HEK293T (cell line): ENCODE measurements at regions not wholly inside any gene's neighbourhood (a gene's known extent, or its start where the extent isn't known, plus 50 kb on each side); places are given as distances from the start of the nearest gene placed in this dataset.

ENCODE experiments used
- CTCF ChIA-PET: fragments of 350-600 bp; formaldehyde crosslinking; extraction: SDS; loops from one replicate; lab custom pipeline; 2021; ENCODE audit warnings: antibody characterized with exemption, inconsistent platforms; lab: Yijun Ruan, JAX
- POLR2A ChIA-PET: fragments of 350-600 bp; formaldehyde crosslinking; extraction: SDS; loops from one replicate; lab custom pipeline; 2020; ENCODE audit warnings: antibody characterized with exemption, inconsistent platforms; lab: Yijun Ruan, JAX
- DNase-seq: peaks from one replicate; pipeline ENCODE4 v3.0.0; 2012; ENCODE audit warnings: mixed read lengths; ENCODE audit errors: extremely low spot score
- ARNT ChIP-seq: fragments of 450-650 bp; IDR thresholded peaks from 2 replicates; pipeline ENCODE4 v1.6.1; 2017; ENCODE audit warnings: mild to moderate bottlenecking
- BHLHE40 ChIP-seq: fragments of 450-650 bp; IDR thresholded peaks from 2 replicates; pipeline ENCODE4 v1.6.1; 2016; ENCODE audit warnings: mild to moderate bottlenecking, moderate library complexity, borderline replicate concordance
- CTBP1 ChIP-seq: fragments of 450-650 bp; IDR thresholded peaks from 2 replicates; pipeline ENCODE4 v1.6.1; 2016; ENCODE audit warnings: borderline replicate concordance
- ELF4 ChIP-seq: fragments of 450-650 bp; IDR thresholded peaks from 2 replicates; pipeline ENCODE4 v1.6.1; 2017; ENCODE audit warnings: antibody characterized with exemption
- FOXA1 ChIP-seq: fragments of 450-650 bp; IDR thresholded peaks from 2 replicates; pipeline ENCODE4 v1.6.1; 2016; ENCODE audit warnings: mild to moderate bottlenecking
- FOXK2 ChIP-seq: fragments of 450-650 bp; IDR thresholded peaks from 2 replicates; pipeline ENCODE4 v1.6.1; 2016; ENCODE audit warnings: mild to moderate bottlenecking
- FOXM1 ChIP-seq: fragments of 450-650 bp; IDR thresholded peaks from 2 replicates; pipeline ENCODE4 v1.6.1; 2017; ENCODE audit warnings: mild to moderate bottlenecking, borderline replicate concordance
- HDGF ChIP-seq: fragments of 450-650 bp; IDR thresholded peaks from 2 replicates; pipeline ENCODE4 v1.6.1; 2017; ENCODE audit warnings: antibody characterized with exemption, borderline replicate concordance
- L3MBTL2 ChIP-seq: fragments of 450-650 bp; conservative IDR thresholded peaks from 2 replicates; pipeline ENCODE4 v1.6.1; 2016; ENCODE audit warnings: mild to moderate bottlenecking
- LEF1 ChIP-seq: fragments of 450-650 bp; IDR thresholded peaks from 2 replicates; pipeline ENCODE4 v1.6.1; 2017; ENCODE audit warnings: mild to moderate bottlenecking, borderline replicate concordance
- NFRKB ChIP-seq: fragments of 450-650 bp; IDR thresholded peaks from 2 replicates; pipeline ENCODE4 v1.6.1; 2016; ENCODE audit warnings: mild to moderate bottlenecking, moderate library complexity
- PKNOX1 ChIP-seq: fragments of 450-650 bp; IDR thresholded peaks from 2 replicates; pipeline ENCODE4 v1.6.1; 2016
- SP1 ChIP-seq: fragments of 450-650 bp; IDR thresholded peaks from 2 replicates; pipeline ENCODE4 v1.6.1; 2017
- SUZ12 ChIP-seq: fragments of 450-650 bp; IDR thresholded peaks from 2 replicates; pipeline ENCODE4 v1.6.1; 2016; ENCODE audit warnings: mild to moderate bottlenecking
- TARDBP ChIP-seq: fragments of 450-650 bp; IDR thresholded peaks from 2 replicates; pipeline ENCODE4 v1.6.1; 2016
- ZNF384 ChIP-seq: fragments of 450-650 bp; IDR thresholded peaks from 2 replicates; pipeline ENCODE4 v1.6.1; 2016

GRCh38 chr2:146681991-146682390 is 1162.8 kb upstream of the ACVR2A start:
- TF ChIP-seq FOXA1 = no peak
- TF ChIP-seq ZNF384 = no peak
- no peak for TF ChIP-seq BHLHE40
- TF ChIP-seq CTBP1 = no peak
- no peak for TF ChIP-seq FOXM1
- TF ChIP-seq NFRKB = no peak
- TF ChIP-seq LEF1 = no peak

DNA sequence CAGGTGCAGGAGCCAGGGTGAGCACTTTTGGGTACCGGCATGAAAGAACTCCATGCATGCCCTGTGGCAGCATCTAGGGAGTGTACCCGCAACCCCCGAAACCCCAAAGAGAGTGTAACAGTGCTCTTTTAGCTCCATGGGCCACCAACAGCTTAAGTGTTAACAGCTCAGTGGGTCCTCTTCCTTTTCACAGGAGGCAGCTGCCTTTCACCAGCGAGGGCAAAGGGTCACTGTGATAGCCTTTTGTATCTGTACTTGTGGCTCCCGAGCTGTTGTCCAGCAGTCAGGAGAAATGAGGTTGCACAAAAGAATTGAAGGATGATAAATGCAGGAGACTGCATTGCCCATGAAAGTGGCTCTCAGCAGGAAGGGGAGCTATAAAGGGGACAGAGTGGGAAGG is 1166.3 kb upstream of the ACVR2A start:
- ChIA-PET POLR2A (no interaction called here), CTCF (no interaction called here)
- no peak for DNase-seq
- TF ChIP-seq ELF4 = no peak
- no peak for TF ChIP-seq SP1
- no peak for TF ChIP-seq L3MBTL2
- TF ChIP-seq HDGF = no peak
- no peak for TF ChIP-seq TARDBP
- no peak for TF ChIP-seq CTBP1
- no peak for TF ChIP-seq SUZ12
- no peak for TF ChIP-seq PKNOX1
- no peak for TF ChIP-seq NFRKB
- no peak for TF ChIP-seq ZNF384

More at GRCh38 chr2:146681991-146682390, 1162.8 kb upstream of the ACVR2A start:
- ChIA-PET POLR2A (no interaction called here), CTCF (no interaction called here)
- no peak for DNase-seq

GRCh38 chr2:146677280-146677679 is 1167.5 kb upstream of the ACVR2A start:
- ChIA-PET POLR2A (no interaction called here), CTCF (no interaction called here)
- DNase-seq = peak; percentile 8
- TF ChIP-seq ZNF384 (no peak), L3MBTL2 (no peak), FOXA1 (no peak), HDGF (no peak), FOXK2 (no peak), ARNT (no peak), SUZ12 (no peak), SP1 (no peak)

DNA sequence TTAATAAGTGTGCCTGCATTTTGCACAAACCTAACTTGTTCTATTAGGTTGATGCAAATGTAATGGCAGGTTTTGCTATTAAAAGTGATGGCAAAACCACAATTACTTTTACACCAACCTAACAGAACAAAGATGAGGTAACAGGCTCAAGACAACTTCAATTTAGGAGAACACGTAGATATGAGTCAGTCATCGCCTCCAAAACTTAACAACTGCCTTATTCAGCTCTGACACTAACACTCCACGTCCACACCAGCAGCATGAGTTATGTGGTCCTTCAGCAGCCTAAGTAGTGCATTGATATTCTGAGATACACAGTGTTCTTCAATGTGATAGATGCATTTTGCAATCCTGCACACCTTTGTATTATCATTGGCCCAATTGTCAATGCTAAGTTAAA is 1175.1 kb upstream of the ACVR2A start:
- CTCF ChIA-PET = no interaction called here
- DNase-seq = no peak
- TF ChIP-seq BHLHE40 = no peak
- TF ChIP-seq ZNF384 = no peak
- no peak for TF ChIP-seq NFRKB
- TF ChIP-seq ARNT = no peak
- TF ChIP-seq FOXA1 = no peak
- POLR2A ChIA-PET = no interaction called here

GRCh38 chr2:146666340-146666739 is 1178.5 kb upstream of the ACVR2A start:
- DNase-seq = no peak
- TF ChIP-seq ZNF384 = no peak
- TF ChIP-seq LEF1 = no peak
- no peak for TF ChIP-seq CTBP1
- TF ChIP-seq BHLHE40 = no peak
- TF ChIP-seq ELF4 = no peak
- TF ChIP-seq FOXA1 = no peak
- no peak for TF ChIP-seq FOXM1
- TF ChIP-seq SP1 = no peak
- ChIA-PET POLR2A (no interaction called here), CTCF (no interaction called here)

- POLR2A ChIA-PET = no interaction called here
- no peak for DNase-seq
- CTCF ChIA-PET = no interaction called here
- TF ChIP-seq SUZ12 (no peak), LEF1 (no peak), ARNT (no peak), NFRKB (no peak), HDGF (no peak), BHLHE40 (no peak), FOXM1 (no peak), CTBP1 (no peak), ELF4 (no peak), TARDBP (no peak), FOXK2 (no peak), PKNOX1 (no peak)
These were observed 1179.0 kb upstream of the ACVR2A start for GRCh38 chr2:146665800-146666199.

DNA sequence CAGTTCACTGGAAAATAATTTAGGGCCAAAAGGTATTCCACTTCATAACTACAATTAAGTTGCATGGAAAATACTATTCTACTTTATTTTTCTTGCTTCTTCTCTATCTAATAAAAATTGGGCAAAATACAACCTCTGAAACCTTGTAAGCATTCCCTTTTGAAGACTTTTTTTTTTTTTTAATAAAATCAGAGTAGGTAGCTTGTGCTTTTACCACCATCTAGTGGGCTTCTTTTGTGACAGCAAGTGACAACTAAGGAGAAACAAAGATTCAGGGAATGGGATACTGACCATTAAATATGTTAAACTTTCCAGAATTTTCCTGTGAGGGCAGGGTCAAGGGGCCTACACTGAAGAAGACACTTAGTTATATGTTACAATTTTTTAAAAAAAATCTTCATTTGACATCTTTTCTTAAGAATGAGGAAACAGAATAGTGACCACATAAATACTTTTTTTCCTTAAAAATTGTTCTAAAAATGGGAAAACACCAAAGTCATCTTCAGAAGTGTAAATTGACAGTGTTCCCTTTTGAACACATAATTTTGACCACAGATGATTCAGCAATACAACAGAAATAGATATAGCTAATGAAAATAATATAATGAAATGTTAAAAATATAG is 1183.2 kb upstream of the ACVR2A start:
- CTCF ChIA-PET = interaction anchor here (0.7 kb wide), 1 partner anchor 839 kb away, joined by 3 read pairs; no protein-coding TSS in a partner anchor
- POLR2A ChIA-PET = no interaction called here
- TF ChIP-seq ZNF384 (peak; percentile 98), TARDBP (no peak), SUZ12 (no peak), FOXM1 (no peak), PKNOX1 (no peak), NFRKB (no peak), LEF1 (no peak), BHLHE40 (no peak), HDGF (no peak)
- DNase-seq = peak; percentile 16
